Midbrain (tissue), 1 donor: ENCODE measurements at regions not wholly inside any gene's neighbourhood (a gene's known extent, or its start where the extent isn't known, plus 50 kb on each side); places are given as distances from the start of the nearest gene placed in this dataset.
"Not testable (repeated sequence)": the region's sequence is repeated elsewhere in the genome, so short reads cannot be mapped to it uniquely, and the experiment has no call there.

ENCODE experiments used
- DNase-seq: peaks from one replicate; lab custom pipeline; 2025; lab: John Stamatoyannopoulos, UW

DNA sequence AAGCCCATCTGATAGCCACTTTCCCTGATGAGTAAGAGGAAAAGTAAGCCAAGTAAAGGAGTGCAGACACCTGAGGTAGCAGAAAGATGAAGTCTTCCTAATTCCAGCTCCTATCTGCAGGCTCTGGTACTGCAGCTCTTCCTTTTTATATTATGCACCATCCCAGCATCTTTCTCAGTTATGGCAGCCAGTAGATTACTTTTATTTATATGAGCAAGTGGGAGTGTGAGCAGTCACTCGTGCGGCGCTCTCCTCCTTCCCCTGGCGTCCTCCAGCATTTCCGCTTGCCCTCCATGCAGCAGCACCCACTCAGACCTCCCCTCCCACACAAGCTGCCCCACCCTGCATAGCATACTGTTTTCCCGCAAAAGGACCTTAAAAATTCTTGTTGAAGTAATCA lies 465.9 kb upstream of the DPPA4 start:
- no peak for DNase-seq

DNA sequence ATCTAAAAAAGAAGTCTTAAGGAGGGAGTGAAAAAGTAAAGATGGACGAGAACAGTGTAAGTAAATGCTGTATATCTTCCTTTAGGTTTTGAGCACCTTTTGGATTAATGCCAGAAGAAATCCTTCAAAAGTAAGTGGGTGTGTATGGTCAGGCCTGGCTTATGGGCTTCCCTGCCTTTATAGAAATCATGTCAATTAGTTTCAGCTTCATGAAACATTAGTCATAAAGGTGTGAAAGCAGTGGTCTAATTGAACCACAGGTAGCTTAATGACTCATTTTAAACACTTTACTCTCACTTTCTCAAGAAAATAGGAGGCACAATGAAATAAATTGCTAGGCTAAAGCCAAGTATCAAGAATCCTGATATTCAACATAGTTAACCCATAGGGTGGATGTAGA lies 467.4 kb upstream of the DPPA4 start:
- no peak for DNase-seq

DNA sequence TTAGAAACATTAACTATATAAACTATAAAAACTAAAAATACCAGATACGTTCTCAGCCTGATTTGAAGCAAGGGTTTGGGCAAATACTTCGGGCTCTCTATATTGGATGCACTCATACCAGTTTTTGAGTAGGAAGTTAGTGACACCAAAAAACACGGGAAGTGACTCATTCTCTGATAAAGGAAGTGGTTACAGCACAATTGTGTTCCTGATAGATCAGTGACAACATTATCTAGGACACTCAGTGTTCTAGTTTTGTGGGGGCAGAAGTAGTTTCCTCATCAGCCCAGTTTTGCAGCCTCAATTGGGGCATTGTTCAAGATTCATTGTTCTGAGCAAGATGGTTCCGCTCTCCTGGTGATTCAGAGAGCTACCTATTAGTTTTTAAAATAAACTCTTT lies 469.6 kb upstream of the DPPA4 start:
- DNase-seq, result no peak

DNA sequence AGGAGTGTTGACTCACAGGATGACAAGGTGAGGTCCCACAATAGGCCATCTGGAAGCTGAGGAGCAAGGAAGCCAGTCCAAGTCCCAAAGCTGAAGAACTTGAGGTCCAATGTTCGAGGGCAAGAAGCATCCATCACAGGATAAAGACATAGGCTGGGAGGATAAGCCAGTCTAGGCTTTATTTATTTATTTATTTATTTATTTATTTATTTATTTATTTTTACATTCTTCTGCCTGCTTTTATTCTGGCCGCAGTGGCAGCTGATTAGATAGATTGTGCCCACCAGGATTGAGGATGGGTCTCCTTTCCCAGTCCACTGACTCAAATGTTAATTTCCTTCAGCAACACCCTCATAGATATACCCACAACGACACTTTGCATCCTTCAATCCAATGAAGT lies 472.2 kb upstream of the DPPA4 start:
- DNase-seq, result no peak

DNA sequence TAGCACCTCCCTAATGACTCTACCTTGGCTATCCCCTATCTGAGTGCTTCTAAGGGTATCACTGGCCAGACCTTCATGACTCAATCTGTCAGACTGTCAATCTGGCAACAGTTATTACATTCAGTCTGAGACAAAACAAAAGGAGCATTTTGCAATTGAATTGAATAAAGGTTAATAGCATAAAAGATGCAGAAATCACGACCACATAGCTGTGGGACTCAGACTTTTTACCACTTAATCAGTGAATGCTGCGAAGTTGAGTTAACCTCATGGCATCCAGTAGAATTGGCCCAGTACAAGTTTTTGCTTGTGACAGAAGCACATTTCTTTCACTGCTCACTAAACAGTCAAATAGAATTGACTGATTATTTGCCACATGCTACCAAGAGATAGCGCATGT lies 480.7 kb upstream of the DPPA4 start:
- DNase-seq, result no peak

DNA sequence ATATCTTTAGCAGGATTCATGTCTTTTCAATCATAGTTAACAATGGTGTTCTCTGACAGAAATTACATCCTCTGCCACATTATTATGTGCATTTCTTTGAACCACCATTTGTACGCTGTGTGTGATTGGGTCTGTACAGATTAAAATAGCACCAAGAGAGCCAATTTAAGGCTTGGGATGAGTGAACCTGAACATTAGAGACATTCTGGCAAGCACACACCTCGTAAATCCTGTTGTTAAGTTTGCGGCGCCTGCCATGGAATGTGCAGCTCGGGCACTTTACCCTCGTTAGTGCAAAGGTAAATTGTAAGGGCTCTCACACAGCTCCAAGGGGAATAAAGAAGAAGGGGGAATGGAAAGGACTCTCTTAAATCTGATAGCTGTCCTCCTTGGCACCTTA lies 482.4 kb upstream of the DPPA4 start:
- DNase-seq, result no peak

DNA sequence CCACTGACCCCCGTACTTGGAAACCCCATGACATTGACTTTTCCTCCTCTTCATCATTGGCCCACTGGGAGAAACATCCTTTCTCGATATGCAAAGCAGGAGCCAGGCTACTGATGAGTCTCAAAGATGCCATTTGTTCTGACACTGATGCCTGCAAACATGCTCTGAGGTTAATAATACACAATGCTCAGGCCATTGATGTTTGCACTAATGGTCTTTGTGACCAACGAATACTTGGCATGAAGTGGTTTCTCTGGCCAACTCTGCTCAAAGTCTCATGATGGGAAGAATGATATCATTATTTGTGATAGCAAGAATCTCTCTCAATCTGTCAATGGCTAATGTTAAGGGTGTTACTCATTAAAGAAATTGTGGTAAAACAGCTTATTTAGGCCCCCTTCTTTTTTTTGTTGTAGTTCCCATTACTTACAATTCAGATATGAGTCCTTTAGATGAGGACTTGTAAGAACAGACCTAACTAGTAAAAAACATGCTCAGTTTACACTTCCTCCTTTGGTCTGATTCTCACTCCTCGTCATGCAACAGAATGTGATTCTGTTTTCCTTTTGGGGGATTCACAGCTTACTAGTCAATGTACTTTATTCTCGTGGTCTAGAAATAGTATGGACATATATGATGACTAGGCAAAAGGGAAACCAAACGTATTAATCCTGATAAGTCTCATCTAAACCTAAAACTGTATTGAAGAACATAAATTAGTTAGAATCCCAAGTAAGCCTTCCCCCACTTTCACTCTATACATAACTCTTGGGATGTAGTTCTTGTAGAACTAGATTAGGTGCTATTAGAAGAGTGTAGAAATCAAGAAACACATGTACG lies 488.8 kb upstream of the DPPA4 start:
- DNase-seq, result peak; percentile 36

DNA sequence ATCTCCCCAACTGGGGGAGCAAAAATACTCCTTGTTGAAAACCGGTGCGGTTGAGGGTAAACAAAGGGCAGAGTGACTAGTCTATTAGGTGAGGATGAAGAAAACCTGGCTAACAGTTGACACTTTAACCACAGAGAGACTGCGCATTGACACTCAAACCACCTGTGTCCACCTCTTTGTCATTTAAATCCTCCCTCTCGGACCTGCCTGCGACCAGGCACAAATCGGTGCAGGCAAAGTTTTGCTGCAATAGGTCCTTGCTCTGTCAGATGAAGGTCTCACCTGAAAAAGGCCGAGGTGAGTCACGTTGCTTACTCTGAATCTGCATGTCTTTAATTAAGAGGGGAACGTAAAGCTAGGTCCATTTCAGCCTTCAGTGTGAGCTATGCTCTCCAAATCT lies 494.1 kb upstream of the DPPA4 start:
- DNase-seq, result no peak

DNA sequence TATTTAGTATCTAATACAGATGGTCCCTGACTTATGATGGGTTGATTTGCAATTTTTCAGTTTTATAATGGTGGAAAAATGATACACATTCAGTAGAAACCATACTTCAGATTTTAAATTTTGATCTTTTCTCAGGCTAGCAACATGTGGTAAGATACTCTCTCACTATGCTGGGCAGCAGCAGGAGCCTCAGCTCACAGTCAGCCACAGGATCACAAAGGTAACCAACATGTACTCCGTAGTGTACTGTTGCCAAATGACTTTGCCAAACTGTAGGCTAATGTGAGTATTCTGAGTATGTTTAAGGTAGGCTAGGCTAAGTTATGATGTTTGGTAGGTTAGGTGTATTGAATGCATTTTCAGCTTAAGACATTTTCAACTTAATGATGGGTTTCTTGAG lies 498.6 kb upstream of the DPPA4 start:
- no peak for DNase-seq

DNA sequence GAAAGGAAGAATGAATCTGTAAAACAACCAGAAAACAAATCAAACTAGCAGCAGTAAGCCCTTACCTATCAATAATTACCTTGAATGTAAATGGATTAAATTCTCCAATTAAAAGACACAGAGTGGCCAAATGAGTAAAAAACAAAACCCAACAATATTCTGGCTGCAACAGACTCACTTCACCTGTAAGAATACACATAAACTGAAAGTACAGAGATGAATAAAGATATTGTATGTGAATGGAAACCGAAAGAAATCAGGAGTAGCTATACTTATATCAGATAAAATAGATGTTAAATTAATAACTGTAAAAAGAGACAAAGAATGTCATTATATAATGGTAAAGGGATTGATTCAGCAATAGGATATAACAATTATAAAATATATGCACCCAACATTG lies 514.5 kb upstream of the DPPA4 start:
- DNase-seq, result no peak

DNA sequence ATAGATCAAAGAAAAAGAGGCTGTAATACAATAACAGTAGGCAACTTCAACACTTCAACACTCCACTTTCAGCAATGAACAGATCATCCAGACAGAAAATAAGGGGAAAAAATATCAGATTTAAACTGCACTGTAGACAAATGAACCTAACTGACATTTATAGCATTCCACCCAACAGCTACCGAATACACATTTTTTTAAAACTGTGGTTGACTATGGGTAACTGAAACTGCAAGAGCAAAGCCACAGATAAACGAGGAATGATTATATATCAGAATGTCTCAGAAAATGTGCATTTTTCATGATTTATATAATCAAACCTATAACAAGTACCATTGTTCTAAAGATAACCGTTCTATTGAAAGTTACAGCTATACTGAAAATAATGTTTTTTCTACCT lies 514.9 kb upstream of the DPPA4 start:
- DNase-seq, result no peak

DNA sequence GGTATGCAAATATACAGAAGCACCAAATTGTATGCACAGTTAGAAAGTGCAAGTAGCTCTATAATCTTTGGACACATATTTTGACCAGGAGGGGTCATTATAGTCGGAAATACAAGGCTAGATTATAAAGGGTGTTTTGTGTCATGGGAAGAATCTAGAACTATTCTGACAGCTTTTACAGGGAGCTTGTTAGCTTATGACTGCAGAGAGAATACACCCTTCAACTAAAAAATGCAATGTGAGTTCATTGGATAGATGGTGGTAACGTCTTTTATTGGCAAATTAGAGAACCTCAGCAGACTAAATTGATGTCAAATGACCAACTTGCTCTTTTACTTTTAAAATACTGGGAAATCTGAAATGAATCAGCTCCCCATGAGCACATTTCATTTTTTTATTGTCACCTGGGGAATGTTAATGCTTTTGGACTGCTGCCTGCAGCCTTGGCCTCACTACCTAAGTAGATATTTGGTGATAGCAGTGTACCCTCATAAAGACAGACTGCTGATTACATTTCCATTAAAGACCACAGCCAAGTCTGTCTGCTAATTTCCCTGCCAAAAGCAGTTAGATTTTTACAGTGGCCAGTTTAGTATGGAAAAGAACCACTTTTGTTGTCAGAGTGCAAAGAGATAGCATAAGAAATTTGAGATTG lies 515.9 kb upstream of the DPPA4 start:
- no peak for DNase-seq

DNA sequence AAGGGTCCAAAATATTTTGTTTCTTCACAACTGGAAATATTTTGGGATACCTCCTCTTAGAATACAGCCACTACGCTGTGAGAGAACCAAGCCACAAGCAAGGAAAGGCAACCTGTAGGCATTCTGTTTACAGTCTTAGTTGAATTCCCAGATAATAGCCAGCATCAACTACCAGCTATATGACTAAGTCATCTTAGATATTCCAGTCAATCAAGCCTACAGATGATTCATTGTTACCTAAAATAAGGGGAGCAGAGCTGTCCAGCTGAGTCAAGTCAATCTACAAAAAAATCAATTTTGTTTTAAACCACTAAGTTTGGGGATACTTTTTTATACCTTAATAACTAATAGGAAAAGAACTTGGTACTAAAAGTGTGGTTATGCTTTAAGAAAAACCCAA lies 526.4 kb upstream of the DPPA4 start:
- no peak for DNase-seq

DNA sequence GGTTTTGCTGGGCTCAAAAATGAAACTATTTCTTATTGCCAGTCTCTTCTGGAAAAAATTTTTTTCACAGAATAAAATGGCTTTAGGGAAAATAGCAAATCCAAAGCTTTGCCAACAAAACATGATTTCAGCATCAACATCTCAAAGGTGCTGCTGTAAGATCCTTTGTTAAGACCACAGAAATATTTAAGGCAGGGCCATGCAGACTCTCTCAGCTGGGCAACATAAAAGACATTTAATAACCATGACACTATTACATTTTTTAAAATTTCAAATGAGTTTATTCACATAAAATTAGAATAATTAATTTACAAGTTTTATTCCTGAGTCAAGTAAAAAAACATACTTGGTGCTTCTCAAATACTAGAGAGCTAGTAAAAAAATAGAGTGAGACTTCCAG lies 527.1 kb upstream of the DPPA4 start:
- no peak for DNase-seq

DNA sequence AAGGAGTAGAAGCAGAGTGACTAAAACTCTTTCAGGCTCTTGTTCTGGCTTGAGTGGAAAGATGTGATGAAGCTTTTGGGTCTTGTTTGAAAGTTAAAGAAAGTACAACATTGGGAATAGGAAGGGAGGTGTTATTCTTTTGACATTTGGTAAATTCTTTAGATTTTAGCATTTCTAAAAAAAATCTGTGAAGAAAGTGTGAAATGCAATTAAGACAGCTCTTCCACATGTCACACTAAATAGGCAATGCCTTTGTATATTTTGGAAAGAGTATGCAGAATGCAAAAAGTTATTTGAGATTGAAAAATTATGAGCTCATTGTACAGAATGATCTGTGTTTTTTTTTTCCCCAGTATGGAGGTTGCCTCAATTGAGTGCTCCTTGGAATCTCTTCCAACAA lies 532.2 kb upstream of the DPPA4 start:
- no peak for DNase-seq

DNA sequence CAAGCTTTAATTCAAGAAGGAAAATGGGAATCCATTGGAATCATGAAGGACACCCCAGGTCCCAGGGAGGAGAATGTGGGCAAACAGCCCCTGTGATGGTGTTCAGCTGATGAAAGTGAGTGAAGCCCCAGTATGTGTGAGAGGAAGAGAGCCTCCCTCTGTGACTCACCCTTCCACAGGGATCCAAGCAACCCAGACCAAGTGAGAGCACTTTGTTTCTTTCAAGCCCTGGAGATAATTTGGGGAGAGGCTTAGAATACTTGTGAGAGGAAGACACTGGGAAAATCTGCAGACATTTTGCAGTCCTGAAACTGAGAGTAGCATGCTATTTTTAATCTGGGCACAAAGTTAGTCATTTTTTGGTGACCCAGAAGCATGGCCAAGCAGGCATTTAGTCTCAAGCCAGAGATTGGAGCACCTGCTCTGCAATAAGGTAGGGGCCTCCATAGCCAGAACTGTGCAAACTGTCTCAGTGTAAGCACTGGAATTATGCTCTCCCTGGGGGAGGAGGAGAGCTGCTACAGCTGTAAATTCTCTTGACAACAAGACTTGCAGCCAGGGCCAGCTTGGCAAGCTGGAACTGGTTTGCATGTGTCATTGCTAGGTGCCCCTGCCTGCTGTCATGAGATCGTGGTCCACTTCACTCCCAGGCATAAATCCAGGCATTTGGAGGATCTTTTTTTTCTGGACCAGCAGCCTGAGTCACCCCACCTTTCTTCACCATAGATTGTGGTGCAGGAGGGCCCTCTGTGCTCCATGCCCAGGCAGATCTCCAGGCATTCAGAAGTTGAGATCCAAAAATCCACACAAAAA lies 537.8 kb upstream of the DPPA4 start:
- DNase-seq, result no peak

DNA sequence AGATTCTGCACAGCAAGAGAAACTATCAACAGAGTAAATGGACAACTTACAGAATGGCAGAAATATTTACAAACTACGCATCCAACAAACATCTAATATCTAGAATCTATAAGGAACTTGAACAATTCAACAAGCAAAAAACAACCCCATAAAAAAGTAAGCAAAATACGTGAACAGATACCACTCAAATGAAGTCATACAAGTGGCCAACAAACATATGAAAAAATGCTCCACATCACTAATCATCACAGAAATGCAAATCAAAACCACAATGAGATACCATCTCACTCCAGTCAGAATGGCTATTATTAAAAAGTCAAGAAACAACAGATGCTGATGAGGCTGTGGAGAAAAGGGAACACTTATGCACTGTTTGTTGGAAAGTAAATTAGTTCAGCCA lies 540.3 kb upstream of the DPPA4 start:
- DNase-seq, result not testable (repeated sequence)

DNA sequence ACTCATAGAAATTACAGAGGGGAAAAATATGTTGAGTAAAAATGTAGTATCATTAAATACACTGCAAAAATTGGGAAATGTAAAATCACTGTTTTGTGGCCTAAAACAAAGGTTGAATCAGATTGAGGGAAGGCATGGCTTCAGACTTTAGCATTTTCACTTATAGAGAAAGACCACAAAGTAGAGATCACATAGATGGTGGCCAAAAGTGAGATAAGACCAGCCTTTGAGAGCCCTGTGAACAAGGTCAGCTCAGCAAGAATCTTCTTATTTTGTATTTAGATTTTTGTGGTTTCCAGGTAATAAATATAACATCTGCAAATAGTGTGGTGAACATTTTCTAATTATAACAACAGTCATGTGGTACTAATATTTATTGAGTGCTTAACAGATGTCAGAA lies 544.8 kb upstream of the DPPA4 start:
- DNase-seq, result no peak

DNA sequence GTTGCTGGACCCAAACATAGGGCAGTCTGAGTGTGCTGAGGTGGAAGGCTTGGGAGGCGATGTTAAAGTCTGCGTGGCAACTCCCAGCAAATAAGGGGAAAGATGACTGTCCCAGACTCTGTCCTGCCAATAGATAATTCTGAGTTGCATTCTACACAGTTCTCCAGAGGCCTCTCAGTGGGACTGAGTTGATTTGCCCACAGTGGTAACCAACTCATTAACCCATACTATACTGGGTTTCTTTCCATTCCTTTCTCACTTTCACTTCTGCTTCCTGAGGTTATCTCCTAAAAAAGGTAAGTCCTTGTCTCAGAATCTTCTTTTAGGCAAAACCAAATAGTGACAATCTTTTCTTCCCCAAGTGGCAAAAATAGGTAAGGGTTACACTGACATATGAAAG lies 549.9 kb upstream of the DPPA4 start:
- no peak for DNase-seq

DNA sequence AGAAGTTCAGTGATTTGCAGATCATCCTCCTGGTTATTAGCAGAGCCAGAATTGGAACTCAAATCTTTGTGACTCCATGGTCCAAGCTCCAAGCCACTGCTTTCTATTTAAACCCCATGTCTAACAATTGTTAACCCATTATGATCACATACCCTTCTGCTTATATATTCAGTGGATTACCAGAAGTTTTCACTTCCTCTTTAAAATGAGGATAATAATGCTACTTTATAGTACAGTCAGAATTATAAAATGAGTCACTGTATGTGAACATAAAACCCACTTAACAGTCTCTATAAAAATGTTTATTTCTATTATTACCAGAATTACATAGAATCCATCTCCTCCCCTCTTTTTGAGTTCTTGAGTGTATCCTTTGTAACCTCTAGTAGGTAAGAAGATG lies 550.7 kb upstream of the DPPA4 start:
- no peak for DNase-seq

DNA sequence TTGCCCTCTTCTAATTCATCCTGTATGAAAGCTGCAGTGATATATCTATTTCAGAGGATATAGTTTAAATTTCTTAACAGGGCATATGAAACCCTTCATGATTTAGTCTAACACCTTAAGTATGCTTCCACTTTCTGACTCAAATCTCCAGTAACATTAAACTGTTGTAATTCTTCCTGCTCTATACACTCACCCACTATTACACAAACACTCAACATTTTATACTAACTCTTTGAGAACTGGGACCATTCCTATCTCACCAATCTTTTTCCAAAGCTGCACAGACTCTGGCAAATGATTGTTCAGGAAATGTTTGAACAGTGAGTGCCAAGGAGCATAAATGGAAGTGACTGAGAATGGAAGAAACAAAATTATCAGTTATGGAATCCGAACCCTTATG lies 560.4 kb upstream of the DPPA4 start:
- no peak for DNase-seq

DNA sequence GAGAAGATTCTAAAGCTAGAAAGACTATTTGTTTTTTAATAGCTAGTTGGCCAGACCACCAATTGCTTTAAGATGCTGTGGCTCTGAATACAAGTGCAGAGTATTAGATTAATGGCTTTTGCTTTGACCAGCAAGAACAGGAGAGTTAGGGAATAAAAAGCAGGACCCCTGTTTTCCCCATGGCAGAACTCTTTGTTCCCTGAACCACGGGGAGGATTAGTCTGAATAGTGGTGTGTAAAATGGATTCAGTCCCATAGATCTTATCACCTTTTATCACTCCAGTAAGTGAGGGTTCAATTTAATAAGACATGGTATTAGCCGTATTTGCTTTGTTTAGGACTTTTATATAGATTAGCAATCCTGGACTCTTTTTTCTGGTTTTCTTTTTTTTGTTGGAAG lies 562.6 kb upstream of the DPPA4 start:
- no peak for DNase-seq

DNA sequence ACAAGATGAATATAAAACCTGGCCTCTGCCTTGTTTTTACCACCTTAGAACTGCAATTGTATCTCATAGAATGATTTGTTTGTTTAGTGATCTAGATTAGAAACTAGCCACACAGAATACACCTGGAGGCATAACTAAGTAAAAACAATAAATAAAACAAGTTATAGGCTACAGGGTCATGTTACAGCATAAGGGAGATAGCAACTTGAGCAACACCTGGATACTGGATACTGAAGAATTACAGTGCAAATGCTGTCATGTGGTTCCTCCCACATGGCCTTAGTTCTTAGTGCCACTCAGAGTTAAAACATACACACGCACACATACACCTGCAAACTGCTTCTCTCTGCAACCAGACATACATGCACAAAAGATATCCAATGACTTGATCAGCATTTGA lies 563.4 kb upstream of the DPPA4 start:
- no peak for DNase-seq
